Stimulated activated CD8-positive, alpha-beta memory T cell treated with anti-CD3 and anti-CD28 coated beads, Interleukin-12 subunit alpha, Interleukin-12 subunit beta, amount 100 ng/mL, for 1 hour (primary cell): ENCODE measurements at regions not wholly inside any gene's neighbourhood (a gene's known extent, or its start where the extent isn't known, plus 50 kb on each side); places are given as distances from the start of the nearest gene placed in this dataset.

Experiments used
- DNase-seq: peaks from one replicate; pipeline ENCODE4 v3.0.0-alpha.2; 2020; ENCODE audit warnings: low read depth

GRCh38 chr5:153135411-153135810 lies 355.1 kb upstream of the GRIA1 start:
- no peak for DNase-seq

- no peak for DNase-seq
Measured at GRCh38 chr5:153136910-153137614, 353.4 kb upstream of the GRIA1 start.

GRCh38 chr5:153147891-153148623 lies 342.4 kb upstream of the GRIA1 start:
- no peak for DNase-seq

- no peak for DNase-seq
Measured at GRCh38 chr5:153148624-153148976, 341.9 kb upstream of the GRIA1 start.

GRCh38 chr5:153151558-153151957 lies 338.9 kb upstream of the GRIA1 start:
- no peak for DNase-seq

GRCh38 chr5:153153086-153153485 lies 337.4 kb upstream of the GRIA1 start:
- DNase-seq, result no peak

- DNase-seq, result no peak
Measured at GRCh38 chr5:153157156-153157555, 333.3 kb upstream of the GRIA1 start.

- no peak for DNase-seq
Measured at GRCh38 chr5:153158608-153159007, 331.9 kb upstream of the GRIA1 start.

- DNase-seq, result no peak
Measured at GRCh38 chr5:153159616-153160015, 330.9 kb upstream of the GRIA1 start.

GRCh38 chr5:153168241-153168640 lies 322.2 kb upstream of the GRIA1 start:
- no peak for DNase-seq

GRCh38 chr5:153187503-153187902 lies 303.0 kb upstream of the GRIA1 start:
- DNase-seq, result no peak

- no peak for DNase-seq
Measured at GRCh38 chr5:153206361-153206760, 284.1 kb upstream of the GRIA1 start.

- DNase-seq, result no peak
Measured at GRCh38 chr5:153209016-153209415, 281.5 kb upstream of the GRIA1 start.

- DNase-seq, result no peak
Measured at GRCh38 chr5:153209687-153210086, 280.8 kb upstream of the GRIA1 start.

- no peak for DNase-seq
Measured at GRCh38 chr5:153211076-153211475, 279.4 kb upstream of the GRIA1 start.

- DNase-seq, result no peak
Measured at GRCh38 chr5:153212471-153212870, 278.0 kb upstream of the GRIA1 start.

GRCh38 chr5:153222936-153223335 lies 267.5 kb upstream of the GRIA1 start:
- no peak for DNase-seq

- DNase-seq, result no peak
Measured at GRCh38 chr5:153223376-153223775, 267.1 kb upstream of the GRIA1 start.

- DNase-seq, result no peak
Measured at GRCh38 chr5:153224651-153225050, 265.8 kb upstream of the GRIA1 start.

GRCh38 chr5:153233933-153234332 lies 256.5 kb upstream of the GRIA1 start:
- DNase-seq, result no peak

- DNase-seq, result no peak
Measured at GRCh38 chr5:153236319-153236718, 254.2 kb upstream of the GRIA1 start.

GRCh38 chr5:153237671-153238332 lies 252.7 kb upstream of the GRIA1 start:
- DNase-seq, result no peak

GRCh38 chr5:153257381-153257780 lies 233.1 kb upstream of the GRIA1 start:
- DNase-seq, result no peak
